ENCODE measurements at regions not wholly inside any gene's neighbourhood (a gene's known extent, or its start where the extent isn't known, plus 50 kb on each side); places are given as distances from the start of the nearest gene placed in this dataset.

GRCh38 chr11:45573728-45574127 is 91.7 kb downstream of the CHST1 start:
- TF ChIP-seq CTCF (IDR thresholded peaks at IDR 0.05) = no peak
- TF ChIP-seq POLR2A (IDR thresholded peaks at IDR 0.05) = no peak

Measured in heart left ventricle (tissue), 13 donors.